Medulla oblongata (tissue), 1 donor: ENCODE measurements at regions not wholly inside any gene's neighbourhood (a gene's known extent, or its start where the extent isn't known, plus 50 kb on each side); places are given as distances from the start of the nearest gene placed in this dataset.
A peak's percentile ranks its signal among the peaks of the same experiment; 100 is the strongest.

Source experiments
- DNase-seq: peaks from one replicate; pipeline ENCODE4 v3.0.0-alpha.2; 2015; ENCODE audit errors: extremely low spot score

- DNase-seq: no peak
Observed at GRCh38 chr20:24181151-24181550, 192.6 kb upstream of the GGTLC1 start.

DNA sequence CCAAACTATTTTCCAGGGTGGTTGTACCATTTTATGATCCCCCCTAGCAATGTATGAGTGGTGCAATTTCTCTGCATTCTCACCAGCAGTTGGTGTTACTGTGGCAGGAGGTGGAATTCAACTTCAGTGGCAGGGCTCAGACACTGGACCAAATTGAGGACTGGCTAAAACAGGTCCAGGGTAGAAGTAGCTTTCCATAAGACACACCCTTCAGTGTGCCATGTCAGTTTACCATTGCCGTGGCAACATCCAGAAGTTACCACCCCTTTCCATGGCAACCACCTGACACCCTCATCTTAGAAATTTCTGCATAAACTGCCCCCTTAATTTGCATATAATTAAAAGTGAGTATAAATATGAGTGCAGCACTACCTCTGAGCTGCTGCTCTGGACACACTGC is 180.7 kb upstream of the GGTLC1 start:
- no peak for DNase-seq

- no peak for DNase-seq
Observed at GRCh38 chr20:24166412-24166811, 177.8 kb upstream of the GGTLC1 start.

- DNase-seq: no peak
Observed at GRCh38 chr20:24166123-24166381, 177.5 kb upstream of the GGTLC1 start.

DNA sequence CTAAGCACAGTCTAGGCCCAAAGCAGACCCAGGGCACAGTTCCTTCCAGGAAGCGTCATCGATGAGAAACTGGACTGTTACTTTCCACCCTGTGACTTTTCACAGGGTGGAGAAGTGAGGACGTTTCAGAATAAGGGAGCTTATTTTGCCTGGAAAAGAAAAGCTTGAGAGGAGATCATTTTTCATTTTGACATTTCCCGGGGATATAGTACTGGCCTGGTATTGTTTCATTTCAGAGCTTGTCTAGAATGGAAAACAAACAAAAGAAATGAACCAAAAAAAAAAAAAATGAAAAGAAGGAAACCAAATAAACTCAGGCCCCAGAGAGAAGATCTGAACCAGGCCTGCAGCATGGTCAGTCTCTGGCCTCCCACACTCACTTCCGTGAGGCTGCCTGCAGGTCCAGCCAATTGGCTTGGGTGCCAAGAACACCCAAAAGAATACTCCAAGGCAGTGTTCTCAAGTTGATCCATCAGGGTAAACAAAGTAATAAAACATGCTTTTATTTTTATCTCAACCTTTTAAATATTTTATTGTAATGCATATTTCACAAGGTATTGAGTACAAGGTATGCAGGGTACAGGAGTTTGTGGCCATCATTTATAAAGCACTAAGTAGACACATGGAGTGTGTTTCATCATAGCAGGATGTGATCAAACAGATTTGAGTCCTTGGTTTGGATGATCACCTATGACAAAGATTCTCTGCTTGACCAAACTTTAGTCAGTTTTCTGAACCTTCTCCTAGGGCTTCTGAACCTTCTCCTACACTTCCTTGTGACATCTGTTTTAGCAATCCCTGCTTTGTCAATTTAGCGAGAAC is 176.9 kb upstream of the GGTLC1 start:
- no peak for DNase-seq

- no peak for DNase-seq
Observed at GRCh38 chr20:24164360-24164759, 175.8 kb upstream of the GGTLC1 start.

DNA sequence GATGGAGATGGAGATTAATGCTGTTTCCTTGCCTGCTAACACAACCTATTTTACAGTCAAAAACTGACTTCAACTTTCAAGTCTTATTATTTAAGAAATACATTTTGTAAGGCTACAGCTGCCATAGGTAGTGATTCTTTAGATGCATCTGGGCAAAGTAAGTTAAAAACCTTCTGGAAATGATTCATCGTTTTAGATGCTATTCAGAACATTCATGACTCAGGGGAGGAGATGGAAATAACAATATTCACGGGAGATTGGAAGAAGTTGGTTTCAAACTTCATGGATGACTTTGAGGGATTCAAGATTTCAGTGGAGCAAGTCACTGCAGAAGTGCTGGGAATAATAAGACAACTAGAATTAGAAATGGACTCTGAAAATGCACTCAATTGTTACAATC is 174.9 kb upstream of the GGTLC1 start:
- DNase-seq: no peak

- peak; percentile 84 for DNase-seq
Observed at GRCh38 chr20:24160563-24161281, 172.1 kb upstream of the GGTLC1 start.

DNA sequence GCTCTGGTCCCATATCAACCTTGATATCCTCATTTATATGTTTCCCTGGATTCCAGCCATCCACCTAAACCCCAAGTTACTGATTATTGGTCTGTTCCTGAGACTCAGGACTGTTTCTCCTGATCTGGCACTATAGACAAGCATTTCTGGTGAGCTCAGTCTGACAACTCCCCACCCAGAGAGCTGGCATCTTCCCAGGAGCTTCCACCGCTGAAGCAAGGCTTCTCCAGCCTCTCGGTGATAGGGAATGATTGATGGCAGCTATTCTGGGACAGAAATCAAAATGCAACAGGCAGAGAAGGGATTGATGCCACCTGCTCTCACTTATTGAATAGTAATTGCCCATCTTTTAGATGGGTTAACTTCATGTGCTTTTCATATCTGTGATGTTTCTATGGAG is 169.7 kb upstream of the GGTLC1 start:
- DNase-seq: no peak

- no peak for DNase-seq
Observed at GRCh38 chr20:24157213-24157612, 168.6 kb upstream of the GGTLC1 start.

- no peak for DNase-seq
Observed at GRCh38 chr20:24153101-24154040, 164.8 kb upstream of the GGTLC1 start.

DNA sequence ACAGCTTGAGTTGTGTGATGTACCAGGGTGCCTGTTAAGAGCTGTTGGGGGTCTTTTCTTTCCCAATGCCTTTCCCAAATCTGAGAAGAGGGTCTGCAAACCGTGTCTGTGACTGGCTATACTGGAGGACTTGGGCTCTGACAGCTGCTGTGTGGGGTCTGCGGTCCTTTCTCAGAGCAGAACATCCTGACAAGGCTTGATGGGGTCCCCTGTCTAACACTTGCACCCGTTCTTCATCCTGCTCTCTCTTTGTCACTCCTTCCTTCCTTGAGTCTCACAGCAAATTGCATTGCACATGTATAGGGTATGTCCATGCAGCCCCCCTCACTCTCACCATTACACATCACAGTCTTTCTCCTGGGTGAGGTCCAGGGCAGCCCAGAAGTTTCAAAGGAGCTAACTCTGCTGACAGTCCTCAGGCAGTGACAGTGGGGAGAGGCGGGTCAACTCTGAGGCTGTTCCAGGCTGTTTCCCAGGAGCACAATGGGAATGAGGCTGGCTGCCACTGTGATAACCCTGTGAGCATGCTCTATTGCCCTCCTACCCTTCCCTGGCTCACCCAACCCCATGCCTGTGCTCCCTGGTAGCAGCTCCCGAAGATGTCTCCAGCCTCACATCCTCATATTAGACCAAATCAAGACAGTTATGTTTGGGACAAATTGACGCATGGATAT is 163.2 kb upstream of the GGTLC1 start:
- DNase-seq: no peak

- DNase-seq: no peak
Observed at GRCh38 chr20:24150406-24150805, 161.8 kb upstream of the GGTLC1 start.

DNA sequence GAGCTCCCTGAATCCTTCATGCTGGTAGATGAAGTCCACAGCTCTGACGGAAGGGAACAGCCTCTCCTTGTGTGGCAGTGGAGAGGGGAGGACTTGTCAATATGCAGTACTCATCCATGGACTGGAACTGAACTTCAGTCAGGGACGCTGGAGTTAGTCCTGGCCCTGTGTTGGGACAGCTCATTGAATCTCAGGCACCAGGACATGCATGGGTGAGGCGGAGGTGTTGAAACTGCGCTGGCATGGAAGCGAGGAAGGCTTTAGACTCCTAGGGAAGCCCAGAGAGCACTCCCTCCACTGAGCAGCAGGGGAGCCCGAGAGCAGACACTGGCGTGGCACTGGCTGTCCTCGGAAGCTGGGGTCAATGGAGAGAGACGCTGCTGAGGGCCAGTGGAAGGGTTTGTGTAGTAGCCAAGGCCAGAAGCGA is 161.3 kb upstream of the GGTLC1 start:
- no peak for DNase-seq

DNA sequence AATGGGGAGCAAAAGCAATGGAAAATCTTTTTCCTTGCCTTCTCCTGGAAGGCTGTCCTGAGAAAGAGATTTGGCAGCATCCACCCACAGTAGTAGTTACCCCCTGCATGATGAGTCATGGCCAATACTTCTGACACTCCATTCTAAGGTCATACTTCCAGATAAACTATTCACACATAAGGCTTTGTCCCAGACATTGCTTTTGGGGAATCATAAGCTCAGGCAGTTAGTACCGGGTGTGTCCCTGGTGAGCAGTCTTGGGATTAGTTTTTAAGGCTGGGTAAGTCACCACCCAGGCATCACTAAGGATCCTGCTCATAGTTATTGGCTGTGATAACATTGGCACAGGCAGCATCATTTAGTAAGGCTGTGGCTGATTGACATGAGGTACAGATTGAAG is 160.6 kb upstream of the GGTLC1 start:
- DNase-seq: no peak

- DNase-seq: no peak
Observed at GRCh38 chr20:24148372-24148771, 159.8 kb upstream of the GGTLC1 start.

DNA sequence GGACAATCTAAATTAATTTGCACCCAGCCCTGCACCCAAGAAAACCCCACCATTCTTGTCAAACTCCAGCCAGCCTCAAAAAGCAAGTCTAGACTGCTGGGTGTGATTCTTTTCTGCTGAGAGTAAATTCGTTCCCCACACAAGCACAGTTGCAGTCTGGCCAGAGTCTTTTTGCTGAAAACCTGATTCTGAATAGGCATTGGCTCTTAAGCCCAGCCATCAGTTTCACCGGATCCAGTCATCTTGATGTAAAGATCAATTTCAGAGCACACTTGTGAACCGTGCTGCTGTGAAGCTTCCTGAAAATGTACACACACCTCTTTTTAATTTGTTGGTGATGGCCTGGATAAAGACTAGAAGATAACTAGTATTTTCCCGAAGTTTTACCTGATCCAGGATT is 159.4 kb upstream of the GGTLC1 start:
- no peak for DNase-seq

DNA sequence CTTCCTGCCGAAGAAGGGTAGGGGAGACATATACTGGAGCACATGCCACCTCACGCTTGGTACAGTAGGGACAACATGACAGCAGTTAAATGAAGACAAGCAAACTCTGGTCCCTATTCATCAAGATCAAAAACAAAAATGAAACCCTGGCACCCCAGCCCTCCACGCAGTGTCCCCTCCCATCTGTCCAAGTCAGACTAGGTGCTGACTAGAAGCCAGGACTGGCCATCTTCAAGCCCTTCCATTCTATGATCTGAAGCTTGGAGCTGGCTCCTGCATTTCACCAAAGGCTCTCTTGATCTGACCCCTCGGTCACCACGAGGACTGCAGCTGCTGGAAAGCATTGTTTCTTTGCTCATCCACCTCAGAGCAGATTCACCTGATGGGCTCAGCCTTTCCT is 158.9 kb upstream of the GGTLC1 start:
- DNase-seq: no peak

DNA sequence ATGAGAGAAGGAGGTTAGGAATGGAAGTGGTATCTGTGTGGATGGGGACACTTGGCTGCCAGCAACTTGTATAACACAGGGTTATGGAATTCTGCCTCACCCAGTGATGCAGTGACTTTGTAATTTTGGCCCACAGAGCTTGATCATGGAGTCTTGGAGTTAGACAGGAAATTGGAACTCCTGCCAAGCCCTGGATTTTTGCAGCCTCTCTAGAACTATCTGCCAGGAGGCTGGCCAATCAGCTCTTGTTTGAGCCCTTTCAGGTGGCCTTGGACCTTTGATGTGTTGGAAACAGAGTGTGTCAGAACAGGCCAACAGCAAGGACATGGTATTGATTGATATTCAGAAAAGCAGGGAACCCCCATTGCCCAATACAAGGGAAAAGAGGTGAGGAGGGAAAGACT is 157.7 kb upstream of the GGTLC1 start:
- DNase-seq: no peak

GRCh38 chr20:24144371-24144770 is 155.8 kb upstream of the GGTLC1 start:
- no peak for DNase-seq

DNA sequence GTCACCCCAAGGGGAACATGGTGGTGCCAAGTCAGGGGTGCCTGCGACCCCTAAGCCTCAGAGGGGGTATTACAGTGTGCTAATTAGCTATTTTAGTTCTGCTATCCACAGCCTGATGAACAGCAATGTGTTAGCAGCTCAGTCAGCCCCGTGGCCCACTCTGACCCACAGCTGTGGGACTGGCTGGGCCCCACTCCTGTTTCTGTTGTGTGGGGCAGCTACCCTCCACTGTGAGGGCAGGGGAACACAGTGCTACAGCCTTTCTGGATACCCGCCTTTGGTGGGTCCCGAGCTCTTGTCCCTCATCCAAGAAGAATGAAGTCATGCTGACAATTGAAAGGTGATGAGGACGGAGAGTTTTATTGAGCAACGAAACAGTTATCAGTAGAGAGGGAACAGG is 152.5 kb upstream of the GGTLC1 start:
- DNase-seq: no peak

DNA sequence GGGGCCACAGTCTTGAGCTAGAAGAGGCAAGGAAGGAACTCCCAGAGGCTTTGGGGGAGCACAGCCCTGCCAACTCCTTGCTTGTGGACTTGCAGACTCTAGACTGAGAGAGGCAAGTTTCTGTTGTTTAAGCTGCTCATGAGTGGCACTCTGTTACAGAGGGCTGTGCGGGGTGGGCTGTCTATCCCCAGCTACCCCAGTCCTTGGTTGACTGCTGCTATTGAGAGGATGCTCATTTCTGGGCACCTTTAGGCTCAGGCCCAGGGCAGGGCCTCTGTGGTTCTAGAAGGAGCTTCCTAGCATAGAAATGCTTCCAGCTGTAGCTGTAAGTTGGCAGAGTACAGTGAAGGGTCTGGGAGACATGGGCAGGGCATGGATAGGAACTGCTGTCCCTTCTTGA is 151.3 kb upstream of the GGTLC1 start:
- DNase-seq: no peak
